ENCODE measurements at regions not wholly inside any gene's neighbourhood (a gene's known extent, or its start where the extent isn't known, plus 50 kb on each side); places are given as distances from the start of the nearest gene placed in this dataset.

- H3K27me3 ChIP-seq = no peaks in the 10 kb centered on the region
- no peaks in the 10 kb centered on the region for H3K9me3 ChIP-seq
- WGBS, 2 donors = 83 to 88% methylated on average over 4 of the region's 4 CpGs
- DNase-seq = no peak
- no peaks in the 10 kb centered on the region for H3K36me3 ChIP-seq
- no peak for TF ChIP-seq POLR2A (IDR thresholded peaks at IDR 0.05)
- TF ChIP-seq EP300 (IDR thresholded peaks at IDR 0.05) = no peak
- no peak for TF ChIP-seq CTCF (IDR thresholded peaks at IDR 0.05)
- no peak for TF ChIP-seq POLR2AphosphoS5 (IDR thresholded peaks at IDR 0.05)
- no peak overlapping the region for H3K4me3 ChIP-seq
- intact Hi-C loops (cut with DNase I) = no loop called here
- H3K27ac ChIP-seq = no peak overlapping the region
- no peaks in the 10 kb centered on the region for H3K4me1 ChIP-seq
Observed at GRCh38 chr18:38305961-38306360, 740.4 kb upstream of the CELF4 start.

DNA sequence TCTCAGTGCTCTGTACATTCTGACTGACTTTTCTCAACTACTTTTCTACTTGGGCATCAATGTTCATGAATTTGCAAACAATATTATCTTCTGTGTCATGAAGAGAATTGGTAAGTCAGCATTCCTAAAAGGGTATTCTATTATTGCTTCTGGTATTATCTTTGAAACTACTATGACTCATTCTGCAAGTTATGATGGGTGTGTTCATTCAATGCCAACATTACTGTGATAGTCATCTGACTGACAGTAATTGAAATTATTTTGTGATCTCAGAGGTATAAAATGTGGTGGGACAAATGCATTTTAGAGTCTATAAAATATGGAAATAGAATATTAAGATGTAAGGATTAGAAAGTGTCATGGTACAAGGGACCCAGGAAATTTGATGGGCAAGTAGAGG is 736.0 kb upstream of the CELF4 start:
- intact Hi-C loops (cut with DNase I) = no loop called here
- Histone ChIP-seq H3K9me3 (no peaks in the 10 kb centered on the region), H3K4me1 (no peaks in the 10 kb centered on the region), H3K27me3 (no peaks in the 10 kb centered on the region), H3K4me3 (no peak overlapping the region), H3K36me3 (no peaks in the 10 kb centered on the region), H3K27ac (no peak overlapping the region)
- DNase-seq = no peak
- no peak for TF ChIP-seq CTCF (IDR thresholded peaks at IDR 0.05)

GRCh38 chr18:38297910-38298309 is 732.3 kb upstream of the CELF4 start:
- Histone ChIP-seq H3K27me3 (no peaks in the 10 kb centered on the region), H3K4me1 (no peaks in the 10 kb centered on the region), H3K27ac (no peak overlapping the region), H3K4me3 (no peak overlapping the region), H3K9me3 (no peaks in the 10 kb centered on the region), H3K36me3 (no peaks in the 10 kb centered on the region)
- 82 to 87% methylated on average over 4 of the region's 4 CpGs for WGBS, 2 donors
- TF ChIP-seq EP300 (IDR thresholded peaks at IDR 0.05) (no peak), POLR2AphosphoS5 (IDR thresholded peaks at IDR 0.05) (no peak), CTCF (IDR thresholded peaks at IDR 0.05) (no peak), POLR2A (IDR thresholded peaks at IDR 0.05) (no peak)
- no peak for DNase-seq
- intact Hi-C loops (cut with DNase I) = no loop called here

DNA sequence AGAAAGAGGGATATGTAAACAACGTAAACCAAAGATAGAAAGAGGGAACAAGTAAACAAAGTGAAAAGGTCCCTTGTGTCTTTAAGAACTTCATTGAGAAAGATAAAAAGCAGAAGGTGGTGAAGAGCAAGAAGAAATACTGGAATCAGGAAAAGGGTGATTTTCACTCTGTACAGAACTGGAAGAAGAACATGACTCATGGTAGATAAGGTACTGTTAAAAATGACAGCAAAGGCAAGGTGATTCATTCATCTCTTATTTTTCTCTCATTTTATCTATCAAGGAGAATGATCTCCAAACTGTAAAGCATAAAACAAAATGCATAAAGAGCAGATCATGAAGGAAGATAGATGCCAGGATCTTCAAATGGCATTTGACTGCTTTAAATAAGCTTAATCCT is 724.6 kb upstream of the CELF4 start:
- Histone ChIP-seq H3K4me3 (no peak overlapping the region), H3K27ac (no peak overlapping the region), H3K4me1 (no peaks in the 10 kb centered on the region), H3K9me3 (no peaks in the 10 kb centered on the region), H3K27me3 (no peaks in the 10 kb centered on the region), H3K36me3 (no peaks in the 10 kb centered on the region)
- WGBS, 2 donors = 88 to 93% methylated on average over 1 of the region's 1 CpG
- TF ChIP-seq CTCF (IDR thresholded peaks at IDR 0.05) = no peak
- TF ChIP-seq POLR2AphosphoS5 (IDR thresholded peaks at IDR 0.05) = no peak
- TF ChIP-seq EP300 (IDR thresholded peaks at IDR 0.05) = no peak
- no peak for TF ChIP-seq POLR2A (IDR thresholded peaks at IDR 0.05)
- no peak for DNase-seq
- intact Hi-C loops (cut with DNase I) = no loop called here

DNA sequence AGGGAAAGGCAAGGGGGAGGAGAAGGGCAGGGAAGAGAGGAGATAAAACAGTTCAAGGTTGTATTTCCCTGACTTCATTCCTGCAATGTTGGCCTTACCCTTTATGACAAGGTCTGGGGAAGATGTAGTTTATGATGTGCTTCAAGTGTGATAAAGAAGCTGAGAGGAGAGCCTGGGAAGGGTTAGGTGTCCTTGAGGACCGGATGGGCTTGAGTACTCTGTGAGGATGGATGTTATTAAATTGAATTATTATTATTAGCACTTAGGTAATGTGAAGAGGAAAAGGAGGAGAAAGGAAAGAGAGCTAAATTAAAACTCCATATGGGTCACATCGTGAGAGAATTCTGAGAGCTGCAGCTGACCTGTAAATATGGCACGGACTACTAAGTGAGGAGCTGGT is 719.4 kb upstream of the CELF4 start:
- intact Hi-C loops (cut with DNase I) = no loop called here
- Histone ChIP-seq H3K27me3 (no peaks in the 10 kb centered on the region), H3K27ac (no peak overlapping the region), H3K4me1 (no peaks in the 10 kb centered on the region), H3K36me3 (no peaks in the 10 kb centered on the region), H3K4me3 (no peak overlapping the region), H3K9me3 (peaks cover 0 to 2% (median 0%) of the 10 kb centered on the region in 4 donors)
- no peak for DNase-seq
- TF ChIP-seq POLR2A (IDR thresholded peaks at IDR 0.05) (no peak), POLR2AphosphoS5 (IDR thresholded peaks at IDR 0.05) (no peak), CTCF (IDR thresholded peaks at IDR 0.05) (no peak), EP300 (IDR thresholded peaks at IDR 0.05) (no peak)
- whole genome bisulfite sequencing, 2 donors = 75 to 78% methylated on average over 3 of the region's 3 CpGs

Data from sigmoid colon (tissue), 6 donors.